Skeletal muscle cell (primary cell): ENCODE measurements at regions not wholly inside any gene's neighbourhood (a gene's known extent, or its start where the extent isn't known, plus 50 kb on each side); places are given as distances from the start of the nearest gene placed in this dataset.

ENCODE experiments used
- DNase-seq: peaks from one replicate; pipeline ENCODE4 v3.0.0-alpha.2; 2010; ENCODE audit warnings: low read depth
- H3K4me3 ChIP-seq: 2 replicates; pipeline ENCODE4 v1.5.1; 2011; ENCODE audit warnings: low read depth, mild to moderate bottlenecking, control low read depth, low read length, moderate library complexity

DNA sequence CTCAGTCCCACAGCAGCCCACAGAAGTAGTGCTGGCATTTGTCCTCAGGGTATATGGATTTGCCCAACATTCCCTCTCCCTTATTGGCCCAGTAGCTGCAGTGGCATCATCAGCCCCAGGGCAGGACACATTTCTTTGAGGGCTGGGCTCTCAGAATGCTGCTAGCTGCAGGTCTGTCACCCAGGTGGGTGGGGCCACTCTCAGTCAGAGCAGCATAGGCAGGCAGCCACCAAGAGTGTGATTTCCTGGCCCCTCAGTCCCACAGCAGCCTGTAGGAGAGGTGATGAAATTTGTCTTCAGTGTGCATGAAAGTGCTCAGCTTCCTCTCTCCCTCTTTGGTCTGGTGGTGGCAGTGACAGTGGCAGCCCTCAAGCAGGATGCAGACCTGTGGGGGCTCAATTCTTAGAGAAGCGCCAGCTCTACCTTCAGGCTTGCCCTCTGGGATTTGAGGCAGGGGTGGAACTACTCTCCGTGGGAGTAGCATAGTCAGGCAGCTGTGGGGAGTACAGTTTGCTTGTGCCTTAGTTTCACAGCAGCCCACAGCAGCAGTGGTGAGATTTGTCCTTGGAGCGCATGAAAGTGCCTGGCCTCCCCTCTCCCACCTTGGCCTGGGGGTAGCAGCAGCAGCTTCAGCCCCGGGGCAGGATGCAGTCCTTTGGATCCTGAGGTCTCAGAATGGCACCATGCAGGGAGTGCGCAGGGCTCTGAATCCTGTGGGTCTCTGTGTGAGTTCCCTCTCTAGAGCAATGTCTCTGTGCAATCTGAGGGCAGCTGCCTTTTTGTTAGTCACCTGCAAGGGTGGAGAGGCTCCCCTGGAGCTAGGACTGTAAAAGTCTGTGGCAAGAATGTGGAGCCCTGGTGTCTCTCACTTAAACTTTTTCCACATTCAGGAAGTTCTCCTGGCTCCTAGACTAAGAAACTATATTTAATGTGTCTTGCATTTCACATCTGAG, 1229.1 kb downstream of the ROBO2 start:
- DNase-seq: no peak
- no peak overlapping the region for H3K4me3 ChIP-seq

DNA sequence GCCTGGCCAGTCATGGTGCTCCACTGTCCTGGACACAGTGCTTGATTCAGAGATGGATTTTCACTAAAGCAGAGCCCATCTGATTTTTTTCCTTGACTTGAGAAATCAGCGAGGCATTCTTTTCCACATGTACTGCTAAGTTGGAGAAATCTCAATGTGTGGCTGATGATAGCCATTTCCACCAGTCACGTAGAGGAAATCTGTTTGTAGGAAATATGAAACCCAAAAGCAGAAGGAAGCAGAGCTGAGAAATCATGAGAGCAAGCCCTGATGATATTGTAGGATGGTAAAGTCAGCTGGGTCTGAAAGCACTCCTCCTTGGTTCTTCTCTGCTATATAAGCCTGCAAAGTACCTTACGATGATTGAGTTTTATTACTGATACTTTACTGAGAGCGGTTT, 1233.4 kb downstream of the ROBO2 start:
- H3K4me3 ChIP-seq: no peak overlapping the region
- no peak for DNase-seq

DNA sequence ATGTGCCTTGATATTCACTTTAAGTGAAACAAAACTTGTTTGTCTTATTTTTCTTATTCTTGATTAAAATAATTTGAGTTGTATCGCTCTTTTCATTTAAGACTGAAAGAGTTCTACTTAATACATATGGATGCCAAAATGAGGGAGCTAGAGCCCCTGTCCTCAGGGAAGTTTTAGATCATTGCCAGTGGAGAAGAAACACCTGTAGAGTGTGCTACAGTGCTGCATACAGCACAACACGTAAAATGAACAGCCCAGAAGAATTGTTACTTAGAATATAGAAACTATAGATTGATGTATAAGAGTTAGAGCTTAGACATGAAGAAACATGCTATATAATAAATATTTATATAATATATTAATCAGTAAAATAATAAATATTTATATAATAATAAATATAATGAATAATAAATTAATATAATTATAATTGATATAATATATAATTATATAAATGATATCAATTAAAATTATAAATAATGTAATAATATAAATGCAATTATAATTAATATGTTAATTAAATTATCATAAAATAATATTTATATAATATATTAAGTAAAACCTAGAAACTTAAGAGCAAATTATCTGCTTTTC, 1234.7 kb downstream of the ROBO2 start:
- H3K4me3 ChIP-seq: no peak overlapping the region
- DNase-seq: no peak

DNA sequence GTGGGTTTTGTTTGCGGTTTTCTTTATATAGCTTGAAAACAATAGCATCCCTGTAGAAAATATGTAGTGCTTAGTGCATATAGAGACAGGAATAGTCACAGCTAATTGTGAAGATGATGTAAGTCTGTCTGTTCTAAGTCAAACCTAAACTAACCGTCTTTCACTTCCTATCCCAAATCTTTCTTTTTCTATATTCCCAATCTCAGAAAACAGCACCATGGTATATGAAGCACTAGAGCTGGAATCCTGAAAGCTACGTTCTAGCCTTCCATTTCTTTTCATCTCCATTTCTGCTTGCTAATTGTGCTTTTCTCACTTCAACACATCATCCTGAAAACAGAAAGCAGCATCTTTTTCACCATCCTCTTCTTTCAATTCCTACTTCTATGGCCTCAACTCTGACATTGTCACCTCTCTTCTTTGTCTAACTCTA, 1235.5 kb downstream of the ROBO2 start:
- no peak for DNase-seq
- no peak overlapping the region for H3K4me3 ChIP-seq

DNA sequence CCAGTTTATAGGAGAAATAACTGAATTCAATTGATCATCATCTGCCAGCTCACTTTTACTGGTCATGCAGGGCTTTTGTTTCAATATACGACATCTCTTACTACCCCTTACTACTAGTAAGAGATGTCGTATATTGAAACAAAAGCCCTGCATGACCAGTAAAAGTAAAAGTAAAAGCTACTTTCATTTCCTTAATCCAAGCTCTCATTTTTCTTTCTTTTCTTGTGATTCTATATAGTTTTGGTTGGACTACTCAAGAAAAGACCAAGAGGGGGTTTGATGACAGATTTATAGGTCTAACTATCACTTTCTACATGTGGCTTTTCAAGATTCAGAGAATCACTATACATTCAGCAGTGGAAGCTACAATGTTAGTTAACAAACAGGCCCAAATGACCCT, 1237.3 kb downstream of the ROBO2 start:
- H3K4me3 ChIP-seq: no peak overlapping the region
- DNase-seq: no peak

DNA sequence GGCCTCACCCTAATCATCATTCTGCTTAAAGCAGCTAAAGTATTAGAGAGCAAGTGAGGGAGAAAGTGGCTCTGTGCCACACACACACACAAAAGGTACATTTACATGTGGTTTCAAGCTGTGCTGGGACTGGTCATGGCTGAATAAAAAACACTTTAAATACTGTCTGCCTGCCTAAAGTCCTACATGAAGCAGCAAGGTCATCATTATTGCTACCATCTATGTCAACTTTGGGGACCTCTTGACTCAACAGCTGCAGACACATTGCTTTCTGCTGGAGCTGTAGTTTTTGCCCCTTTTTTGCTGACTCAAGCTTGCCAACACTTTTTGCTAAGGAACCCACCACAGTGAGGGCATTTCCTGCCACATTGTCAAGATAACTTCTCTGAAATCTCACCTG, 1237.9 kb downstream of the ROBO2 start:
- DNase-seq: no peak
- H3K4me3 ChIP-seq: no peak overlapping the region

DNA sequence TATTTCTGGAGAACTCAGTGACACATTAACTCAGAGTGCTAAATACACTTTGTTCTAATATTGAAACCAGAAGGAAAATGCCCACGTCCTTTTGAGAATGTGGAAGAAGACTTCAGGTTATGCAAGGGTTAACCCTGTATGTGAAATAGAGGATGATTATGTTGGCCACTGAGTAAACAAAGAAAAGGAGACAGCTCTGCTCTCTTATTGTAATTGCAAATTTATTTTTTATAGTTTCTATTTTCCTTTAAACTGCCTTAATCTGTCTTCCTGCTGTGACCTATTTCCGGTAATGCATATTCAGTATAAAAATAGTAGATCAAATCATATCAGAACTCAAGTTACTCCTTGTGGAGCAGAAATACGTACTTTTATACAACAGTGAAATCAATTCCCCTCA, 1239.2 kb downstream of the ROBO2 start:
- H3K4me3 ChIP-seq: no peak overlapping the region
- DNase-seq: no peak

DNA sequence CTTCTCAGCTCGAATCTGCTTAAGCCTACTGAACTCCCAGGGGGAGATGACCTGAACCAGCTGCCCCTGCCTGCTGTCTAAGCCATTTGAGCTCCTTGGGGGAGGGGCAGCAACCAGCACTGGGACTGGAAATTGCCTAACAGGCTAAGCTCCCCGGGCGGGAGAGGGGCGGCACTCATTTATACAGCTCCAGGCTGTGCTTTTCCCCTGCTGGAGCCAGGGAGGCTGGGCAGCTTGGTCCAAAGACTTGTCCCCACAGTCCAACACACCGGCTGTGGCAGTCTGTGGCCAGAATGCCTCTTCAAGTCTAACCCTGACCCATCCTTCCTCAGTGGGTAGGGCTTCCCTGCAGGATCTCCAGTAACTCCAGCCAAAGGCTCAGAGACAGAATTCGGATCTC, 1241.5 kb downstream of the ROBO2 start:
- no peak overlapping the region for H3K4me3 ChIP-seq
- no peak for DNase-seq

DNA sequence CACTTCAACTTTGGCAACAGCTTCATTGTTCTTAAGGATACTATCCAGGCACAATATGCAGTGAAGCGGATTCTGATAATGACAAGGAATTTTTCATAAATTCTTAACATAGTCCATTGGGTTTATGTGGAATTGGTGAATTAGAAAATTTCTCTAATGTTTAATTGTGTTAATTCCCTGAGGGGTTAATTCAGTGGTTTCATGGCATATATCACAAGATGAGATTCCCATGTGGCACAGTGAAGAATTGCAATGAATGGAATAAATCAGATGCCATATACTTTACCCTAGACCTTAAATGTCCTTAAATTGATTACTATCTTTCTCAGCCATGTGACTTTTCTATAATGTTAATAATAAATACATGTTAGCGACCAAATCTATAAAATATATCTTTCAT, 1244.1 kb downstream of the ROBO2 start:
- DNase-seq: no peak
- no peak overlapping the region for H3K4me3 ChIP-seq

DNA sequence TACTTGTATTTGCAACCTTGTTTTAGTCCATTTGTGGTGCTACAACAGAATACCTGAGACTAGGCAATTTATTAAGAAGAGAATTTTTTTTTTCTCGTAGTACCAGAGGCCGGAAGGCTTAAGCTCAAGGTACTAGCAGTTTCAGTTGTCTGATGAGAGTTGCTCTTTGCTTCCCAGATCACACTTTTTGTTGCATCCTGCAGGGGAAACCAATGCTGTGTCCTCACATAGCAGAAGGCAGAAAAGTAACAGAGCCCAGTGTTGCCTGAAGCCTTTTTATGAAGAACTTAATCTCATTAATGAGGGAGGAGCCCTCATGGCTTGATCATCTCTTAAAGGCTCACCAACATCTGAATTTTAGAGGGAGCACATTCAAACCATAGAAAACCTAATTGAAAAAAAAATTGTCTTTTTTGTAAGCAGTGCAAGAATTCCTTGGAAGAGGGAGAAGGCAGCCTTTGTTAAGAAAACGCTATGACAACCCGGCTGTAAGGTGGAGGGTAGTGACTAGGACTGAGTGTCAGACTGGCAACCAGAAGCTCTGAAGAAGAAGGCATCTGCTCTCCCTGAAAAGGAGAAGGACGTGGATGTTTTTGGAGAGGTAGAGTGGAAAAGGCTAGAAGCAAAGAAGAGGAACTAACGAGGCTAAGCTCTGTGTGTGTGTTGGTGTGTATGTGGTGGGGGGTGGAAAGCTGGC, 1245.3 kb downstream of the ROBO2 start:
- no peak for DNase-seq
- no peak overlapping the region for H3K4me3 ChIP-seq

DNA sequence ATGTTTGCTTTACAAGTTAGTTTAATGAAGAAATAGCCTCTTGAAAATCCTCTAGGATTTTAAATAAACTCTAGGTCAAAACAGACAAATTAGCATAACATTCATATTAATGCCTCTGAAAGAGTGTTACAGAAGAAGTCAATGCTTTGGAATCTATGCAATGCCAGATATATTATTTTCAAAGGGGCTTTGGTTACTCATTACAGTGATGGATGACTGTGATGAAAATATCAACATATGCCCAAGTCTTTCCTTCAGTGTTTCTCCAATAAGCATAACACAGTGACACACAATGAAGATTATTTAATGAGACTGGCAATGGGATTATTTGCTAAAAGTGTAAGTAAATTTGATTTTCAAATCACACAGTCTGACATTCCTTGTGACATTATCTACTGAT, 1247.2 kb downstream of the ROBO2 start:
- DNase-seq: no peak
- no peak overlapping the region for H3K4me3 ChIP-seq

DNA sequence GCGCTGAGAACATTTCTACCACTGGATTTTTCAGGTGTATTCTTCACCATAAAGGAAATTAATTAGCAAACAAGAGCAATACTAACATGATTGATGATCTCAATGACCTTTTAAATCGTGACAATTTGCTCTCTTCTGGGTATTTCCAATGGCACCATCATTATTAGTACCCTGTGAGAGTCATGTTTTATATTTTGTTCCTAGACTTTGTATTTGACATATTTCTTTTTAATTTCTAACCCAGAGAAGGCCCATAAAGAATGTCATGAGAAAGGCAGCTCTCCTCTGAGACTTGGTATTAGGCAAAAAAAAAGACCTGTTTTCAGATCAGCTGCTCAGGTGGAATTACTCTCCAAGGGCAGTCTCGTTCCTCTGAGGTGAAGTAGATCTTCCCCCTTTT, 1253.4 kb downstream of the ROBO2 start:
- no peak overlapping the region for H3K4me3 ChIP-seq
- no peak for DNase-seq

DNA sequence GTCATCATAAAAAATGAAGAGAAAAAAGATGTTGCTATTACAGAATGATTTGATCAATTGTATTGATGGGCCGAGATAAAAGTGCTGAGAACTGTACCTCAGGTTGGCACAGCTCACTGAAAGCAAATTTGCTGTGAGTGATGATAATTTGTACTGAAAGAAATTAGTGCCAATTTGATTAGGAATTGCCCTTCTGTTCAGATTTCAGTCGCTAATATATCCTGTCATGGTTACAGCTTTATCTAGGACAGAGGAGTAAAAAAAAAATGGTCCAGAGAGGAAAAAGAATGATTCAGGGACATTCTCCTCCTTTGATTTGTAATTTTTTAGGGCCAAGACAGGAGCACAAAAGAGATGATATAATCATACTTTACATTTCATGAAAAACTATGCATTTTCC, 1264.2 kb downstream of the ROBO2 start:
- no peak overlapping the region for H3K4me3 ChIP-seq
- no peak for DNase-seq

DNA sequence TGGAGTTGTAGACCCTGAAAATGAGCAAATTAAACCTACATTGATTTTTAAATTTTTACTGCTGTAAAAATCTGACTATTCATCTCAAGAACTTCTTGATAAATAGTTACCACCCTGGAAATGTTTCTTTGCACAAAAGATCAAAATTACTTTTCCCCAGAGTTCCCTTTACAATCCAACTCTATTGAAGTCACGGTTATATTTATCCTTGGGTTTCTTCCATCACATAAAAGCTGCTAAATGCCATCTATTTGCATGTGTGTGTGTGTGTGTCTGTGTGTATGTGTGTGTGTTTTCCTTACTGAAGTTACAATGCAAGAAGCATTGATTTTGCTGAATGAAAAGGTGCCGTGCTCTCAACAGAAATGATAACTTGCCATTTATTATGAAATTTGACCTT, 1273.0 kb downstream of the ROBO2 start:
- no peak overlapping the region for H3K4me3 ChIP-seq
- DNase-seq: no peak

DNA sequence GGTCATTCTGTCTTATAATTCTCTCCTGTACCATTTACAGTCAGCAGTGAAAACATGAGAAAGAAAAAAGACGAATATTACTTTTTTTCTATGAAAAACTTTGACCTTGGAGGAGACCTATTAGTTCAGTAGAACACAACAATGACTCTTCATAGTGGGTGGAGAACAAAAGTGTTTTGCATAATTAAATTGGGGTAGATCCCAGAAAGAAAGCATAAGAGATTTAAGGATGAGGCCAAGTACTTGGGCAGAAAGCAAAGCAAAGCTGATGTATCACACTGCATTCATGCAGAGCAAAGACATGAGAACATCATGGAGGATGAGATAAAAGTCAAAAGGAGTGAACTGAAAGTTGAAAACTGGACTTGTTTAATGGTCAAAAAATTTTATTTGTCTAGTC, 1273.4 kb downstream of the ROBO2 start:
- no peak overlapping the region for H3K4me3 ChIP-seq
- no peak for DNase-seq

DNA sequence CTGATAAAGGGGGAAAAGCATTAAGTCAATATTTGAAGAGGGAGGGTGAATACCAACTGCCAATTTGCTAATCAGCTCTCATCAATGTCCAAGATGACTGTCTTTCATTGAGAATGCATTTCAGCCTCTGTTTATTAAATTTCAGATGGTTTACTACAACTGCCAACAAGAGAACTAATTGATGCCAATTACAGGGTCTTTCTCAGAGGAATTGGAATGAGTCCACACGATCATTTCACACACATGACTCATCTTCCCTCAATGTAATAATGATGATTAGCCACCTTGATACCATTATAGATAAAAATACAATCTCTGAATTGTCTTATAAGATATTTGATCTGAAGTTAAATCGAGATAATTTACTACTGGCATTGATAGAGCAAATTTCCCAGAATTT, 1274.4 kb downstream of the ROBO2 start:
- no peak for DNase-seq
- no peak overlapping the region for H3K4me3 ChIP-seq

DNA sequence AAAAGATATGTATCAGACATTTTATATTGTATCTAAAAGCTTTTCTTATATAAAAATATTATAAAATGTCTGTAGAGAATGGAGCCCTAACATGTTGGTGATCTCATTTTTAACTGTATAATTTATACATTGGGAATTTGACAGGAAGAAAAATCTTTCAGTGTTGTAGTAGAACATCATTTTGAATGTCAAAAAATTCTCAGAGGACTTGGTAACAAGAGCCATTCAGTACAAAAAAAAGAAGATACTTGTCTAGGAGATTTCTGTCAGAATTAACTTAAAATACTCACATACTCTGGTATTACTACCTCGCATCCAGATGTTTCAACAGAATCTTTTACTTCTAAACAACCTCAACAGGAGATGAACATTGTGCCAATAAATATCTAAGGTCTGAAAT, 1277.9 kb downstream of the ROBO2 start:
- H3K4me3 ChIP-seq: no peak overlapping the region
- DNase-seq: no peak

DNA sequence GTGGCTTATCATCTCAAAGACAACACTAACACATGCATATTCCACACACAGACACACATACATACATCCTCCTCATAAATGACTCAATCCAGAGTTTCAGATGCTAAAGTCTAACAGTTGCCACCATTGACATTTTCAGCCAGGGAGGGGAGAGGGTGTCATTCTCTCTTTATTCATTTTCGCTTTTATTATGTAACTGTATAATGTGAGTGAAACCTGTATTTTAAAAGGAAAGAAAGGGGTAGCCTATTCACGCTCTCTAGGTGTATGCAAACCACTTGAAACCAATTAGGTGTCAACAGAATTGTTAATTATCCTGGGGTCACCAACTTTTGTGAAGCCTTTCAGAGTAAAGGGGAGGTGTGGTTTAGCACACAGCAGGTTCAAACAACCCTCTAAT, 1282.9 kb downstream of the ROBO2 start:
- DNase-seq: no peak
- no peak overlapping the region for H3K4me3 ChIP-seq

DNA sequence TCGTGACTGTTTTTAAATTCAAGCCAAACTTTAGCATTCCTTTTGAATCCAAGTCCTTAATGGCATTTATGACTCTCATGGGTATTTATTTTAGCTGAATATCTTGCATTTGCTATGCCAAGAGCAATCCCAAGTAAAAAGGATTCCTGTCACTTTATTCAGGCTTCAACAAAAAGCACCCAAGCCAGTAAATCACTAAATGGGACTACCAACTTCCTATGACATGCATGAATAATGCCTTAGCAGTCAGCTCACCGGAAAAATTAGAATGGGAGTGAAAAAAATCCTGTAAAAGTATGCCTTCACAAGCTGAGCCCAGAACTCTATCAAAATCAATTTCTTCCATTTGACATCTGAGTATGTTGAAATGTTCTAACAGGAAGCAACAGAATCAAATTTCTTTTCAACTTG, 1297.9 kb downstream of the ROBO2 start:
- no peak for DNase-seq

DNA sequence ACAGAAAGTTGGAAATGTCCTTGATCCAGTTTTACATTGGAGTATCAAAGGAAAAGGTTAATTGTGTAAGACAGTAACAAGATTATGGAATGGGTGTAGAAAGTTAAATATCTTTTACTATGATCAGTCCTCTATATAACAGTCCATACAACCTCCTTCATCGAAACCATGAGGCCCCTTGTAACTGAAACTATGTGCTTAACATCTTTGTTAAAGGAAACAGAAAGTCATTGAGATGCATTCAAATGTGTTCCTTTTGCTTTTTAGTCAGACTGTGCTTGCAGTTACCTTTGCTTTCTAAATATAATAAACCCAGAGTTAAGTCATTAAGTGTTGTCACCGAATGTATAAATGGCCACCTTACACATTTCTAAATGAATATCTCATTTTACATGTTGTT, 1298.5 kb downstream of the ROBO2 start:
- DNase-seq: no peak
- no peak overlapping the region for H3K4me3 ChIP-seq

More for the DNA sequence above, 1297.9 kb downstream of the ROBO2 start:
- H3K4me3 ChIP-seq: no peak overlapping the region

DNA sequence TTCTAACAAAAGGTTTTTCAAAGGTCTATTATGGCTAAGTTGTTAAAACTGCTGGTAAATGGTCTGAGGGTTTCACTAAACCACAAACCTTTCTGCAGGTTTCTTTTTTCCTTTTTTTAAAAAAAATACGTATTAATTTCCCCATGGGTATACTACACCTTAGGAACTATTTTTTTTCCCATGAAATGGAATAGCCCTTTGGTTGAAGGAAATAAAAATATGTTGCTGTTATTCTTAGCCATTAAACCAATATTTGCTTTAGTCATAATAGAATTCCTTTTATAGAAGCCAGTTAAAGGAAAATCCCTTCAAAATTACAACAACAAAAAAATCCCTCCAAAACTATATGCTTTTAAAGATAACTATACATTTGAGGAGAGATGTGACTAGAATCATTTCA, 1303.3 kb downstream of the ROBO2 start:
- H3K4me3 ChIP-seq: no peak overlapping the region
- DNase-seq: no peak
